Gastrocnemius medialis (tissue), 4 donors: ENCODE measurements at regions not wholly inside any gene's neighbourhood (a gene's known extent, or its start where the extent isn't known, plus 50 kb on each side); places are given as distances from the start of the nearest gene placed in this dataset.

Experiments used
- ATAC-seq, 2 donors: fragments of 150-250 bp; one replicate each; pipeline ENCODE4 v1.9.1; 2016
- DNase-seq, 2 donors: peaks; one replicate each; pipeline ENCODE4 v3.0.0-alpha.2; 2019
- H3K27ac ChIP-seq, 4 donors: fragments of 200-600 bp; sonication (generic); 1 replicate in 1 of 4; 2 replicates in 3 of 4; pipeline ENCODE4 v1.5.1; 2016 to 2018; ENCODE audit warnings: mild to moderate bottlenecking in 2 of 4, moderate library complexity in 1 of 4
- H3K27me3 ChIP-seq, 3 donors: fragments of 200-600 bp; sonication (generic) in 2 of 3; 1 replicate in 1 of 3; 2 replicates in 2 of 3; pipeline versions ENCODE4 v1.5.1 to v1.6.0; 2016 to 2019; ENCODE audit warnings: mild to moderate bottlenecking in 1 of 3, moderate library complexity in 1 of 3
- H3K36me3 ChIP-seq, 2 donors: fragments of 200-600 bp; sonication (generic) in 1 of 2; one replicate each; pipeline ENCODE4 v1.5.1; 2017 to 2018
- H3K4me1 ChIP-seq, 2 donors: fragments of 200-600 bp; sonication (generic) in 1 of 2; one replicate each; pipeline ENCODE4 v1.5.1; 2016 to 2017; ENCODE audit warnings: mild to moderate bottlenecking in 2 of 2
- H3K4me3 ChIP-seq, 4 donors: fragments of 200-600 bp; sonication (generic) in 3 of 4; 1 replicate in 1 of 4; 2 replicates in 3 of 4; pipeline ENCODE4 v1.5.1; 2016 to 2019; ENCODE audit warnings: mild to moderate bottlenecking in 2 of 4
- H3K9me3 ChIP-seq, 3 donors: fragments of 200-600 bp; sonication (generic) in 2 of 3; 1 replicate in 1 of 3; 2 replicates in 2 of 3; pipeline ENCODE4 v1.5.1; 2016 to 2019
- CTCF ChIP-seq, 5 experiments: fragments of 450-650 bp in 3 of 5; fragments of 200-600 bp in 2 of 5; sonication (generic) in 2 of 5; IDR thresholded peaks in 4 of 5; conservative IDR thresholded peaks in 1 of 5; 1 replicate in 4 of 5; 2 replicates in 1 of 5; pipeline ENCODE4 v1.5.1; 2016 to 2019; ENCODE audit warnings: antibody characterized with exemption in 5 of 5, mild to moderate bottlenecking in 3 of 5, moderate library complexity in 3 of 5
- POLR2A ChIP-seq, 2 donors: fragments of 450-650 bp; IDR thresholded peaks; one replicate each; pipeline ENCODE4 v1.6.1; 2017; ENCODE audit warnings: antibody characterized with exemption in 2 of 2, mild to moderate bottlenecking in 2 of 2, moderate library complexity in 2 of 2
- in situ Hi-C, 4 donors: fragments of 200-750 bp; cut with MboI; loops; one replicate each; pipeline versions ENCODE4 v1.15.0 to v1.8.0; 2017; ENCODE audit warnings: low sequenced_read_pairs in 4 of 4
- intact Hi-C: fragments of 100-400 bp; cut with DNase I; formaldehyde crosslinking; loops from one replicate; pipeline ENCODE4 v1.15.1; 2023; ENCODE audit warnings: low total_unique reads

GRCh38 chr22:47269516-47270088 lies 507.2 kb downstream of the TBC1D22A start:
- Histone ChIP-seq H3K27me3 (no peaks in the 10 kb centered on the region), H3K9me3 (no peaks in the 10 kb centered on the region), H3K27ac (no peak overlapping the region), H3K4me3 (no peak overlapping the region), H3K4me1 (no peaks in the 10 kb centered on the region), H3K36me3 (no peaks in the 10 kb centered on the region)
- in situ Hi-C loops (no loop called here), intact Hi-C loops (no loop called here)
- ATAC-seq (no peak), DNase-seq (no peak)
- TF ChIP-seq CTCF (IDR thresholded peaks at IDR 0.05 in 4 of 5, conservative IDR thresholded peaks at IDR 0.05 in 1 of 5) (no peak), POLR2A (IDR thresholded peaks at IDR 0.05) (no peak)

GRCh38 chr22:47267513-47268282 lies 505.2 kb downstream of the TBC1D22A start:
- Histone ChIP-seq H3K27me3 (no peaks in the 10 kb centered on the region), H3K4me3 (no peak overlapping the region), H3K9me3 (no peaks in the 10 kb centered on the region), H3K4me1 (no peaks in the 10 kb centered on the region), H3K36me3 (no peaks in the 10 kb centered on the region), H3K27ac (no peak overlapping the region)
- no peak for ATAC-seq
- DNase-seq, result no peak
- intact Hi-C loops, result no loop called here
- in situ Hi-C loops, result no loop called here
- TF ChIP-seq POLR2A (IDR thresholded peaks at IDR 0.05) (no peak), CTCF (IDR thresholded peaks at IDR 0.05 in 4 of 5, conservative IDR thresholded peaks at IDR 0.05 in 1 of 5) (no peak)

GRCh38 chr22:47266329-47266728 lies 503.9 kb downstream of the TBC1D22A start:
- no peak overlapping the region for H3K27ac ChIP-seq
- no peaks in the 10 kb centered on the region for H3K27me3 ChIP-seq
- H3K36me3 ChIP-seq, result no peaks in the 10 kb centered on the region
- in situ Hi-C loops (no loop called here), intact Hi-C loops (no loop called here)
- no peak for TF ChIP-seq CTCF (IDR thresholded peaks at IDR 0.05 in 4 of 5, conservative IDR thresholded peaks at IDR 0.05 in 1 of 5)
- no peak for TF ChIP-seq POLR2A (IDR thresholded peaks at IDR 0.05)
- DNase-seq (no peak), ATAC-seq (no peak)
- no peaks in the 10 kb centered on the region for H3K9me3 ChIP-seq
- H3K4me3 ChIP-seq, result no peak overlapping the region
- H3K4me1 ChIP-seq, result no peaks in the 10 kb centered on the region

- no peak overlapping the region for H3K4me3 ChIP-seq
- H3K27ac ChIP-seq, result no peak overlapping the region
- ATAC-seq (no peak), DNase-seq (no peak)
- no peaks in the 10 kb centered on the region for H3K9me3 ChIP-seq
- peaks cover 0 to 2% (median 0%) of the 10 kb centered on the region in 3 donors for H3K27me3 ChIP-seq
- intact Hi-C loops (no loop called here), in situ Hi-C loops (no loop called here)
- TF ChIP-seq CTCF (IDR thresholded peaks at IDR 0.05 in 4 of 5, conservative IDR thresholded peaks at IDR 0.05 in 1 of 5), result no peak
- no peak for TF ChIP-seq POLR2A (IDR thresholded peaks at IDR 0.05)
- H3K36me3 ChIP-seq, result no peaks in the 10 kb centered on the region
- H3K4me1 ChIP-seq, result no peaks in the 10 kb centered on the region
These were observed 498.1 kb downstream of the TBC1D22A start for GRCh38 chr22:47260551-47260950.
